Naive B cell (primary cell): ENCODE measurements at regions not wholly inside any gene's neighbourhood (a gene's known extent, or its start where the extent isn't known, plus 50 kb on each side); places are given as distances from the start of the nearest gene placed in this dataset.
A peak's percentile ranks its signal among the peaks of the same experiment; 100 is the strongest.
"Not testable (repeated sequence)": the region's sequence is repeated elsewhere in the genome, so short reads cannot be mapped to it uniquely, and the experiment has no call there.

ENCODE experiments used
- ATAC-seq, 2 donors: fragments of 150-1000 bp; cut with Tn5 transposase; 2 replicates each; pipeline ENCODE4 v1.10.0; 2021; ENCODE audit warnings: low read depth in 2 of 2, mild to moderate bottlenecking in 2 of 2, moderate library complexity in 2 of 2
- DNase-seq: peaks from one replicate; pipeline ENCODE4 v3.0.0; 2022
- H3K27ac Mint-ChIP-seq, 6 donors: one replicate each; pipeline ENCODE4 v1.8.0; 2020 to 2022; ENCODE audit warnings: mild to moderate bottlenecking in 6 of 6, mixed read lengths in 6 of 6, moderate library complexity in 5 of 6, inconsistent platforms in 2 of 6
- H3K27me3 Mint-ChIP-seq, 3 donors: one replicate each; pipeline ENCODE4 v1.8.0; 2021 to 2022; ENCODE audit warnings: mixed read lengths in 3 of 3, mild to moderate bottlenecking in 1 of 3
- H3K36me3 Mint-ChIP-seq, 2 donors: one replicate each; pipeline ENCODE4 v1.8.0; 2020 to 2022; ENCODE audit warnings: mixed read lengths in 2 of 2, inconsistent platforms in 1 of 2, mild to moderate bottlenecking in 1 of 2
- H3K4me1 Mint-ChIP-seq, 3 donors: one replicate each; pipeline ENCODE4 v1.8.0; 2020 to 2022; ENCODE audit warnings: mixed read lengths in 3 of 3, inconsistent platforms in 1 of 3, mild to moderate bottlenecking in 1 of 3, moderate library complexity in 1 of 3
- H3K4me3 Mint-ChIP-seq, 8 donors: one replicate each; pipeline ENCODE4 v1.8.0; 2020 to 2022; ENCODE audit warnings: mild to moderate bottlenecking in 8 of 8, mixed read lengths in 8 of 8, moderate library complexity in 8 of 8, inconsistent platforms in 2 of 8
- H3K9me3 Mint-ChIP-seq, 7 donors: one replicate each; pipeline ENCODE4 v1.8.0; 2020 to 2022; ENCODE audit warnings: mixed read lengths in 7 of 7, mild to moderate bottlenecking in 5 of 7, inconsistent platforms in 2 of 7, moderate library complexity in 1 of 7

GRCh38 chr3:72171946-72172345 is 387.0 kb upstream of the PROK2 start:
- DNase-seq (no peak), ATAC-seq (no peak)
- peaks cover 0 to 7% of the 10 kb centered on the region in 2 donors for H3K36me3 Mint-ChIP-seq
- no peak overlapping the region for H3K4me3 Mint-ChIP-seq
- peaks cover 0 to 5% (median 0%) of the 10 kb centered on the region in 7 donors for H3K9me3 Mint-ChIP-seq
- peaks cover 48 to 66% (median 54%) of the 10 kb centered on the region in 3 donors for H3K4me1 Mint-ChIP-seq
- H3K27me3 Mint-ChIP-seq = peaks cover 4 to 34% (median 7%) of the 10 kb centered on the region in 3 donors
- peak overlapping the region in 1 of 6 donors; percentile 57 for H3K27ac Mint-ChIP-seq

GRCh38 chr3:72171463-72171881 is 386.5 kb upstream of the PROK2 start:
- H3K27me3 Mint-ChIP-seq = peaks cover 4 to 30% (median 7%) of the 10 kb centered on the region in 3 donors
- H3K4me1 Mint-ChIP-seq = peaks cover 43 to 62% (median 50%) of the 10 kb centered on the region in 3 donors
- peak overlapping the region in 1 of 6 donors; percentile 16 for H3K27ac Mint-ChIP-seq
- ATAC-seq (no peak), DNase-seq (no peak)
- H3K4me3 Mint-ChIP-seq = peak overlapping the region in 1 of 8 donors; percentile 25
- peaks cover 0 to 7% of the 10 kb centered on the region in 2 donors for H3K36me3 Mint-ChIP-seq
- peaks cover 0 to 5% (median 0%) of the 10 kb centered on the region in 7 donors for H3K9me3 Mint-ChIP-seq

GRCh38 chr3:72169561-72170472 is 384.9 kb upstream of the PROK2 start:
- Mint-ChIP-seq H3K27me3 (peaks cover 4 to 29% (median 7%) of the 10 kb centered on the region in 3 donors), H3K4me3 (peak overlapping the region in 1 of 8 donors; percentile 52), H3K36me3 (no peaks in the 10 kb centered on the region), H3K4me1 (peaks cover 40 to 59% (median 45%) of the 10 kb centered on the region in 3 donors), H3K27ac (peak overlapping the region in 1 of 6 donors; percentile 51), H3K9me3 (peaks cover 0 to 1% (median 0%) of the 10 kb centered on the region in 7 donors)
- ATAC-seq = no peak
- DNase-seq = no peak

GRCh38 chr3:72169120-72169519 is 384.2 kb upstream of the PROK2 start:
- peaks cover 43 to 59% (median 45%) of the 10 kb centered on the region in 3 donors for H3K4me1 Mint-ChIP-seq
- peaks cover 4 to 29% (median 7%) of the 10 kb centered on the region in 3 donors for H3K27me3 Mint-ChIP-seq
- ATAC-seq = no peak
- H3K27ac Mint-ChIP-seq = no peak overlapping the region
- H3K36me3 Mint-ChIP-seq = no peaks in the 10 kb centered on the region
- H3K9me3 Mint-ChIP-seq = peaks cover 0 to 1% (median 0%) of the 10 kb centered on the region in 7 donors
- H3K4me3 Mint-ChIP-seq = no peak overlapping the region
- no peak for DNase-seq

- DNase-seq (no peak), ATAC-seq (no peak)
- Mint-ChIP-seq H3K27me3 (peaks cover 0 to 11% (median 7%) of the 10 kb centered on the region in 3 donors), H3K4me3 (peak overlapping the region in 4 of 8 donors; percentile 6 to 82 (median 62)), H3K9me3 (peaks cover 0 to 4% (median 0%) of the 10 kb centered on the region in 7 donors), H3K4me1 (peaks cover 57 to 71% (median 59%) of the 10 kb centered on the region in 3 donors), H3K36me3 (no peaks in the 10 kb centered on the region), H3K27ac (peak overlapping the region in 3 of 6 donors; percentile 88 to 100 (median 98))
Measured at GRCh38 chr3:72165808-72166207, 380.9 kb upstream of the PROK2 start.

GRCh38 chr3:72165317-72165716 is 380.4 kb upstream of the PROK2 start:
- H3K27ac Mint-ChIP-seq = peak overlapping the region in 4 of 6 donors; percentile 81 to 100 (median 93)
- peak overlapping the region; percentile 6 to 82 (median 60) for H3K4me3 Mint-ChIP-seq
- no peak for DNase-seq
- no peak for ATAC-seq
- peaks cover 57 to 73% (median 57%) of the 10 kb centered on the region in 3 donors for H3K4me1 Mint-ChIP-seq
- no peaks in the 10 kb centered on the region for H3K36me3 Mint-ChIP-seq
- H3K9me3 Mint-ChIP-seq = peaks cover 0 to 4% (median 0%) of the 10 kb centered on the region in 7 donors
- peaks cover 0 to 8% (median 7%) of the 10 kb centered on the region in 3 donors for H3K27me3 Mint-ChIP-seq

GRCh38 chr3:72164635-72164978 is 379.7 kb upstream of the PROK2 start:
- DNase-seq = no peak
- ATAC-seq = no peak
- peaks cover 0 to 4% (median 0%) of the 10 kb centered on the region in 7 donors for H3K9me3 Mint-ChIP-seq
- H3K27ac Mint-ChIP-seq = peak overlapping the region; percentile 86 to 100 (median 98)
- no peaks in the 10 kb centered on the region for H3K36me3 Mint-ChIP-seq
- peak overlapping the region; percentile 33 to 90 (median 78) for H3K4me3 Mint-ChIP-seq
- peaks cover 53 to 74% (median 58%) of the 10 kb centered on the region in 3 donors for H3K4me1 Mint-ChIP-seq
- peaks cover 0 to 7% (median 5%) of the 10 kb centered on the region in 3 donors for H3K27me3 Mint-ChIP-seq

- H3K4me1 Mint-ChIP-seq = peaks cover 59 to 74% (median 63%) of the 10 kb centered on the region in 3 donors
Measured at GRCh38 chr3:72163809-72164634, 379.1 kb upstream of the PROK2 start.

GRCh38 chr3:72162649-72163184 is 377.8 kb upstream of the PROK2 start:
- Mint-ChIP-seq H3K9me3 (peaks cover 0 to 4% (median 0%) of the 10 kb centered on the region in 7 donors), H3K36me3 (no peaks in the 10 kb centered on the region), H3K4me3 (peak overlapping the region in 7 of 8 donors; percentile 11 to 90 (median 69)), H3K27me3 (no peaks in the 10 kb centered on the region), H3K27ac (peak overlapping the region; percentile 86 to 100 (median 98)), H3K4me1 (peaks cover 67 to 76% (median 68%) of the 10 kb centered on the region in 3 donors)
- no peak for DNase-seq
- no peak for ATAC-seq

More at GRCh38 chr3:72163809-72164634, 379.1 kb upstream of the PROK2 start:
- no peaks in the 10 kb centered on the region for H3K36me3 Mint-ChIP-seq
- H3K27me3 Mint-ChIP-seq = peaks cover 0 to 7% (median 5%) of the 10 kb centered on the region in 3 donors
- ATAC-seq = peak; percentile 89 to 92
- peaks cover 0 to 4% (median 0%) of the 10 kb centered on the region in 7 donors for H3K9me3 Mint-ChIP-seq
- H3K4me3 Mint-ChIP-seq = peak overlapping the region; percentile 33 to 90 (median 81)
- H3K27ac Mint-ChIP-seq = peak overlapping the region; percentile 86 to 100 (median 98)
- peak; percentile 92 for DNase-seq

- DNase-seq (no peak), ATAC-seq (no peak)
- peaks cover 0 to 4% (median 0%) of the 10 kb centered on the region in 7 donors for H3K9me3 Mint-ChIP-seq
- H3K27ac Mint-ChIP-seq = peak overlapping the region in 5 of 6 donors; percentile 30 to 98 (median 86)
- H3K4me1 Mint-ChIP-seq = peaks cover 67 to 76% (median 69%) of the 10 kb centered on the region in 3 donors
- H3K27me3 Mint-ChIP-seq = no peaks in the 10 kb centered on the region
- no peaks in the 10 kb centered on the region for H3K36me3 Mint-ChIP-seq
- H3K4me3 Mint-ChIP-seq = peak overlapping the region in 5 of 8 donors; percentile 0 to 82 (median 48)
Measured at GRCh38 chr3:72161881-72162595, 377.1 kb upstream of the PROK2 start.

- H3K36me3 Mint-ChIP-seq, ATAC-seq, DNase-seq, H3K9me3 Mint-ChIP-seq, H3K4me3 Mint-ChIP-seq, H3K27ac Mint-ChIP-seq, H3K27me3 Mint-ChIP-seq: not testable (repeated sequence)
- peaks cover 67 to 83% (median 77%) of the 10 kb centered on the region in 3 donors for H3K4me1 Mint-ChIP-seq
Measured at GRCh38 chr3:72161285-72161684, 376.3 kb upstream of the PROK2 start.

GRCh38 chr3:72160351-72160750 is 375.4 kb upstream of the PROK2 start:
- no peak overlapping the region for H3K4me3 Mint-ChIP-seq
- no peaks in the 10 kb centered on the region for H3K36me3 Mint-ChIP-seq
- H3K4me1 Mint-ChIP-seq = peaks cover 60 to 76% (median 74%) of the 10 kb centered on the region in 3 donors
- peaks cover 0 to 4% (median 0%) of the 10 kb centered on the region in 7 donors for H3K9me3 Mint-ChIP-seq
- DNase-seq = no peak
- H3K27me3 Mint-ChIP-seq = peaks cover 0 to 5% (median 0%) of the 10 kb centered on the region in 3 donors
- no peak for ATAC-seq
- H3K27ac Mint-ChIP-seq = peak overlapping the region in 3 of 6 donors; percentile 11 to 88 (median 59)
